K562 (cell line): ENCODE measurements at regions not wholly inside any gene's neighbourhood (a gene's known extent, or its start where the extent isn't known, plus 50 kb on each side); places are given as distances from the start of the nearest gene placed in this dataset.

Experiments
- ATAC-seq: fragments of 200-7000 bp; cut with Tn5 transposase; 3 replicates; pipeline ENCODE4 v1.9.1; 2020; ENCODE audit warnings: moderate library complexity
- BruUV-seq: library from RNA; stranded (reverse); fragments of 400-500 nt; replicated peaks from 2 replicates; lab custom pipeline; 2021; lab: Mats Ljungman, UMichigan
- CTCF ChIA-PET: fragments of 300-600 bp; formaldehyde crosslinking; extraction: SDS; loops from one replicate; lab custom pipeline; 2021; ENCODE audit warnings: low intra/inter-chr PET ratio; lab: Yijun Ruan, JAX
- POLR2A ChIA-PET: fragments of 300-600, 350-650 bp; sonication (Branson Sonifier 250); formaldehyde crosslinking; extraction: SDS; loops from one replicate; lab custom pipeline; 2021; ENCODE audit warnings: antibody characterized with exemption, inconsistent platforms; lab: Yijun Ruan, JAX
- DNase-seq, 4 experiments: peaks; one replicate each; pipeline versions ENCODE4 v3.0.0 to v3.0.0-alpha.2; 2011 to 2018; ENCODE audit warnings: low spot score in 3 of 4, mixed read lengths in 3 of 4; ENCODE audit errors: extremely low read depth in 1 of 4
- FAIRE-seq: peaks from 2 replicates; lab custom pipeline; 2011; peaks lifted over from hg19 to GRCh38; lab: Jason Lieb, UNC
- H2AFZ ChIP-seq: 2 replicates; pipeline ENCODE4 v1.6.0; 2011; ENCODE audit warnings: low read depth, low read length, control low read depth, inconsistent platforms
- H3K27ac ChIP-seq: fragments of 200-600 bp; 3 replicates; pipeline ENCODE4 v1.8.0; 2011; ENCODE audit warnings: low read depth, mild to moderate bottlenecking, control low read depth, inconsistent platforms, low read length, moderate library complexity, mixed read lengths; ENCODE audit errors: extremely low read depth
- H3K27me3 ChIP-seq, 2 experiments: fragments of 300-600 bp in 1 of 2; 2 replicates in 1 of 2; 3 replicates in 1 of 2; pipeline versions ENCODE4 v1.6.0 to v1.8.0; 2011; ENCODE audit warnings: inconsistent platforms in 2 of 2, low read length in 2 of 2, mild to moderate bottlenecking in 1 of 2, mixed read lengths in 1 of 2, moderate library complexity in 1 of 2; ENCODE audit not compliant: control insufficient read depth in 2 of 2, insufficient read depth in 2 of 2
- H3K36me3 ChIP-seq: fragments of 300-600 bp; 3 replicates; pipeline ENCODE4 v1.8.0; 2011; ENCODE audit warnings: mild to moderate bottlenecking, low read length, inconsistent platforms; ENCODE audit not compliant: control insufficient read depth, insufficient read depth
- H3K4me1 ChIP-seq, 2 experiments: fragments of 200-600 bp in 1 of 2; replicated peaks in 1 of 2; 2 replicates in 1 of 2; 3 replicates in 1 of 2; pipeline versions ENCODE4 v1.5.1 to v1.8.0; 2011; ENCODE audit warnings: inconsistent platforms in 2 of 2, low read length in 2 of 2, mild to moderate bottlenecking in 1 of 2, mixed read lengths in 1 of 2, moderate library complexity in 1 of 2; ENCODE audit not compliant: control insufficient read depth in 2 of 2, insufficient read depth in 2 of 2
- H3K4me2 ChIP-seq: 2 replicates; pipeline ENCODE4 v1.6.1; 2011; ENCODE audit warnings: low read length, control low read depth, inconsistent platforms, mixed read lengths; ENCODE audit not compliant: insufficient read depth
- H3K4me3 ChIP-seq: fragments of 200-600 bp; sonication (generic), shearing (Covaris generic); 2 replicates; pipeline ENCODE4 v1.5.1; 2016; ENCODE audit warnings: control low read depth, inconsistent platforms
- H3K79me2 ChIP-seq: fragments of 200-600 bp; 3 replicates; pipeline ENCODE4 v1.8.0; 2011; ENCODE audit warnings: low read length, inconsistent platforms; ENCODE audit not compliant: control insufficient read depth, insufficient read depth
- H3K9ac ChIP-seq, 2 experiments: 2 replicates each; pipeline versions ENCODE4 v1.6.0 to v1.6.1; 2011; ENCODE audit warnings: low read depth in 2 of 2, low read length in 2 of 2, control low read depth in 1 of 2, inconsistent platforms in 1 of 2, mild to moderate bottlenecking in 1 of 2, mixed read lengths in 1 of 2; ENCODE audit not compliant: insufficient read depth in 1 of 2
- H3K9me1 ChIP-seq: one replicate; pipeline ENCODE4 v1.6.0; 2011; ENCODE audit warnings: inconsistent platforms, mild to moderate bottlenecking, low read length, moderate library complexity; ENCODE audit not compliant: control insufficient read depth, insufficient read depth
- H3K9me3 ChIP-seq: replicated peaks from 2 replicates; pipeline ENCODE4 v1.5.1; 2011; ENCODE audit warnings: low read depth, low read length, inconsistent platforms; ENCODE audit not compliant: control insufficient read depth, insufficient read depth
- H4K20me1 ChIP-seq: replicated peaks from 2 replicates; pipeline ENCODE4 v1.6.1; 2011; ENCODE audit warnings: low read length, inconsistent platforms, mixed read lengths; ENCODE audit not compliant: control insufficient read depth, insufficient read depth
- E2F5 ChIP-seq: sonication (generic); formaldehyde crosslinking; IDR thresholded peaks from 2 replicates; pipeline ENCODE4 v1.8.0; 2022; ENCODE audit warnings: mild to moderate bottlenecking, missing genetic modification reagents
- HMGXB4 ChIP-seq: sonication (generic); formaldehyde crosslinking; IDR thresholded peaks from 2 replicates; pipeline ENCODE4 v1.8.1; 2023; ENCODE audit warnings: mild to moderate bottlenecking, missing genetic modification reagents
- POLR2B ChIP-seq: fragments of 450-650 bp; IDR thresholded peaks from 2 replicates; pipeline ENCODE4 v1.6.1; 2018; ENCODE audit warnings: low read depth; ENCODE audit not compliant: partially characterized antibody
- ZBTB12 ChIP-seq: fragments of 250-450 bp; sonication (Bioruptor Pico); IDR thresholded peaks from 2 replicates; pipeline ENCODE4 v1.4.0; 2020
- ZNF282 ChIP-seq: sonication (generic); formaldehyde crosslinking; IDR thresholded peaks from 2 replicates; pipeline ENCODE4 v1.8.1; 2023; ENCODE audit warnings: missing genetic modification reagents
- ZNF778 ChIP-seq: fragments of 450-650 bp; formaldehyde crosslinking; IDR thresholded peaks from 2 replicates; pipeline ENCODE4 v1.4.0; 2020; ENCODE audit warnings: mild to moderate bottlenecking, moderate library complexity
- WGBS: fragments of 100-300 bp; shearing (Covaris generic); methylation state at CpG from one replicate; pipeline ENCODE4 v1.1.6; 2016; ENCODE audit warnings: low coverage, mixed read lengths; ENCODE audit not compliant: insufficient coverage; ENCODE audit errors: missing lambda C conversion rate; 5-methylcytosine and 5-hydroxymethylcytosine counted together
- in situ Hi-C: fragments of 300-500 bp; cut with MboI; formaldehyde crosslinking; loops from 4 replicates; pipeline ENCODE4 v1.15.0; 2018; ENCODE audit warnings: inconsistent platforms, mixed read lengths
- intact Hi-C: fragments of 100-400 bp; cut with micrococcal nuclease; formaldehyde crosslinking; loops from 2 replicates; pipeline ENCODE4 v1.14.2; 2022

DNA sequence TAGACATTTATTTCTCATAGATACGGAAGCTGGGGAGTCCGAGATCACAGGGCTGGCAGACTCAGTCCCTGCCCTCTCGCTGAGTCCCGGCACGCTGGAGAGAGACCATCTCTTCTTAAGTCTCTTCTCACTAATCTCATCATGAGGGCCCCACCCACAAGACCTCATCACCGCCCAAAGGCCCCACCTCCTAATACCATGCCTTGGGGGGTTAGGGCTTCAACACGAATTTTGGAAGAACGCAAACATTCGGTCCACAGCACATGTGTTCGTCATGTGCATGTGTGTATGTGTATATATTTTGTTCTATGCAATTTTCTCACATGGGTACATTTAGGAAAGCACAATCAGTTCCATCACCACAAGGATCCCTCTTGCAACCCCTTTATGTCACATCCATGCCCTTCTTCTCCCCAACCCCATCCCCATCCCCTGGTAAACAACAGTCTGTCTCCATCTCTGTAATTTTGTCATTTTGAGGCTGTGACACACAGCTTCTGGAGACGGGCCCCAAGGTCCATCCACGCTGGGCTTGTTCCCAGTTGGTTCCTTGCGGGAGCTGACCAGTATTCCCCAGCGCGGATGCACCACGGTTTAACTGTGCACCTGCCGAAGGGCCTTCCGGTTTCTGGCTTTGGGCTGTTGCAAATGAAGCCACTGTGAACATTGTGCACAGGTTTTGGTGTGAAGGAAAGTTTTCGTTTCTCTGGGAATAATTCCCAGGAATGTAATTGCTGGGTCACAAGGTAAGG lies 317.5 kb upstream of the DIO3 start:
- peaks cover 0 to 48% of the 10 kb centered on the region in 2 experiments; a peak in 2 of 5 replicates for H3K27me3 ChIP-seq
- intact Hi-C loops (no loop called here), in situ Hi-C loops (no loop called here)
- H2AFZ ChIP-seq: no peak overlapping the region
- H3K9me3 ChIP-seq: no peaks in the 10 kb centered on the region
- H3K9me1 ChIP-seq: no peaks in the 10 kb centered on the region
- H4K20me1 ChIP-seq: no peaks in the 10 kb centered on the region
- no peak overlapping the region for H3K9ac ChIP-seq
- H3K4me3 ChIP-seq: no peak overlapping the region
- H3K36me3 ChIP-seq: no peaks in the 10 kb centered on the region
- CTCF ChIA-PET: no interaction called here
- no peaks in the 10 kb centered on the region for H3K4me1 ChIP-seq
- H3K79me2 ChIP-seq: no peaks in the 10 kb centered on the region
- no peak for TF ChIP-seq ZNF778 (CRISPR knock-in tag)
- TF ChIP-seq E2F5 (CRISPR knock-in tag): no peak
- TF ChIP-seq POLR2B: no peak
- no peak for TF ChIP-seq ZNF282
- TF ChIP-seq ZBTB12 (CRISPR knock-in tag): no peak
- no peak for TF ChIP-seq HMGXB4
- DNase-seq (no peak), ATAC-seq (no peak), FAIRE-seq (no peak)
- POLR2A ChIA-PET: interaction anchor here (0.8 kb wide), 1 partner anchor 85 kb away, joined by 3 read pairs; no protein-coding TSS in a partner anchor
- no TSS peak for BruUV-seq
- WGBS: 0% methylated on average over 16 of the region's 19 CpGs
- no peak overlapping the region for H3K27ac ChIP-seq
- no peak overlapping the region for H3K4me2 ChIP-seq
